ENCODE measurements at regions not wholly inside any gene's neighbourhood (a gene's known extent, or its start where the extent isn't known, plus 50 kb on each side); places are given as distances from the start of the nearest gene placed in this dataset.

- TF ChIP-seq, protein P1, sequence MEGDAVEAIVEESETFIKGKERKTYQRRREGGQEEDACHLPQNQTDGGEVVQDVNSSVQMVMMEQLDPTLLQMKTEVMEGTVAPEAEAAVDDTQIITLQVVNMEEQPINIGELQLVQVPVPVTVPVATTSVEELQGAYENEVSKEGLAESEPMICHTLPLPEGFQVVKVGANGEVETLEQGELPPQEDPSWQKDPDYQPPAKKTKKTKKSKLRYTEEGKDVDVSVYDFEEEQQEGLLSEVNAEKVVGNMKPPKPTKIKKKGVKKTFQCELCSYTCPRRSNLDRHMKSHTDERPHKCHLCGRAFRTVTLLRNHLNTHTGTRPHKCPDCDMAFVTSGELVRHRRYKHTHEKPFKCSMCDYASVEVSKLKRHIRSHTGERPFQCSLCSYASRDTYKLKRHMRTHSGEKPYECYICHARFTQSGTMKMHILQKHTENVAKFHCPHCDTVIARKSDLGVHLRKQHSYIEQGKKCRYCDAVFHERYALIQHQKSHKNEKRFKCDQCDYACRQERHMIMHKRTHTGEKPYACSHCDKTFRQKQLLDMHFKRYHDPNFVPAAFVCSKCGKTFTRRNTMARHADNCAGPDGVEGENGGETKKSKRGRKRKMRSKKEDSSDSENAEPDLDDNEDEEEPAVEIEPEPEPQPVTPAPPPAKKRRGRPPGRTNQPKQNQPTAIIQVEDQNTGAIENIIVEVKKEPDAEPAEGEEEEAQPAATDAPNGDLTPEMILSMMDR (IDR thresholded peaks at IDR 0.05): no peak
- no peak for TF ChIP-seq POLR2A (IDR thresholded peaks at IDR 0.05)
These were observed 93.2 kb upstream of the IMPG1 start for GRCh38 chr6:76165471-76166221.

Measured in adrenal gland (tissue), 5 donors.